NCI-H774 (cell line): ENCODE measurements at regions not wholly inside any gene's neighbourhood (a gene's known extent, or its start where the extent isn't known, plus 50 kb on each side); places are given as distances from the start of the nearest gene placed in this dataset.
"Not testable (repeated sequence)": the region's sequence is repeated elsewhere in the genome, so short reads cannot be mapped to it uniquely, and the experiment has no call there.

Experiments used
- DNase-seq: peaks from one replicate; lab custom pipeline; 2025; lab: John Stamatoyannopoulos, UW

DNA sequence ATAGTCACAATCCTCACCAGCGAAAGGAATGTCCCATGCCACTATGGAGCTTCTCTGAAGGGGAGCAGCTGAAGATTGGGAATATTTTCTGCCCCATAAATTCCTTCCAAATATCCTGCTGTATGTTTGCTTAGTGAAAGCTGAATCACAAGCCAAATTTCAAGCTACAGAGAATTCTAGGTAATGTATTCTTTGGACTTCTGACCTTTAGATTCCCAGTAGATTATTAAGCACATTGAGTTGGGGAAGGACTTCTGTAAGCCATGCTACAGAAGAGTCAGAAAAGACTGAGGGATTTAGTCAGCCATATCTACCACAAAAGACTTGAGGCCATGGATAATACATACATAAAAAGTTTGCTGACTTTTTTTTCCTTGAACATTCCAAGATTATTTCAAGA lies 1342.0 kb upstream of the NUDT12 start:
- no peak for DNase-seq

DNA sequence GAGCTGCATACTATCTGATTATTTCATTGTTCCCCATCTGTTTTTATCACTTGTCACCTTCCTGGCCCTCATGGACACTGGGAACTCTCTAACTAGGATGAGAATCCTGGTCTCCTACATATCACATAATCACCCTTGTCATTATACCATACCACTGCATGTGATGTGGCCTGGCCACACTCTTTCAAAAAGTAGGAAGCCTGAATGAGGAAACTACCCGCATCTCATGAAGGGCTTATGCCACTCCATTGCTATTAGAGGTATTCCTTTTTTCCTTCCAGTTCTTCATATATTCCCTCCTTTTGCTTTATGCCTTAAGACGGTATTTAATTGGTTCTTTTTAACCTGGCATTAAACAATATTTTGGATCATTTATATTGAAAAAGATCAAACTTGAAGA lies 1341.4 kb upstream of the NUDT12 start:
- DNase-seq, result no peak

DNA sequence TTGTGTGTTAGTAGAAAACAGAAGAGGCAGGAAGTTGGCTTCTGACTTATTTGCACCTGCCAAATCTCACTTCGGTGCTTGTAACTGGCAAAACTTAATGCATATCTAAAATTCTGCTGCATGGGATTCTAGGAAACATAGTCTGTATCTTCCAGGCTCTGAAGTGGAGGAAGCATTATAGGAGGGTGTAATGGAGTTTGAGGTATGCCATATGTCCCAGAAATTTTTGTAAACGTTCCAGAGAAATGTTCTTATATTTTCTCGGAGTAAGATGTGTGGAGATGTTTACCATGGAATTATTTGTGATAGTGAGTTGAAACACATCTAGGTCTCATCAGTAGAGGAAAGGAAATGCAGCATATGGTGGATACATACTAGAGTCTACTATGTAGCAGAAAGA lies 1329.0 kb upstream of the NUDT12 start:
- DNase-seq, result no peak

DNA sequence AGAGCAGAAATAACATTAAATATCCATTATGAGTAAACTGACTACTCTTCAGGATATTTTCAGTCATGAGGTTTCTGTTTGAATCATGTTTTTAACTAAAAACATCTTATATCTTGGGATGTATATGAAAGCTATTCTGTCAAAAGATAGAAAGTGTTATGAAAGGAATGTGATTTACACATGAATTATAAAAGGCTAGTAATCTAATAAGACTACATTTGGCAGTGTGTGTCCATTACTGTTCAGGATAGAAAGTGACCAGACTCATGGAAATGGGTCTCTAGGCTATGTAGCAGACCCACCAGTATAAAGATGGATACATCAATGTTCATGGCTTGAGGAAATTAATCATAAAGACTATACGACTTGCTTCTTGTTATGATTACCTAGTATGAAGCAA lies 1328.2 kb upstream of the NUDT12 start:
- DNase-seq, result no peak

DNA sequence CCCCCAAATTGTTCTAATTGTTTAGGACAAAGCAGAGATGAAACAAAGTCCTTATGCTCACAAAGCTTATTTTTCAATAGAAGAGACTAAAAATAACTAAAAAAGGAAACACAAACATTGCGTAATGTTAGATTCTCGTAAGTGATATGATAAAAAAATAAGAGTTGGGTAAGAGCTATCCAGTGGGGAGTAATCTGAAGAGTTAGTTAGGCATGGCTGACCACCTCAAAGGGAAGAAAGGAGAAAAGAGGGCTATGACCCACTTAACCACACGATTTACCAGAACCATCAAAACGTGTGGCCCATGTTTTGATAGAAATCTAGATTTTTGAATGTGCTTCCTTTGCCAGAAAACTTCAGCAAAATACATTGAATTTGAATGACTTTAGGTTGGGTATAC lies 1296.8 kb upstream of the NUDT12 start:
- no peak for DNase-seq

DNA sequence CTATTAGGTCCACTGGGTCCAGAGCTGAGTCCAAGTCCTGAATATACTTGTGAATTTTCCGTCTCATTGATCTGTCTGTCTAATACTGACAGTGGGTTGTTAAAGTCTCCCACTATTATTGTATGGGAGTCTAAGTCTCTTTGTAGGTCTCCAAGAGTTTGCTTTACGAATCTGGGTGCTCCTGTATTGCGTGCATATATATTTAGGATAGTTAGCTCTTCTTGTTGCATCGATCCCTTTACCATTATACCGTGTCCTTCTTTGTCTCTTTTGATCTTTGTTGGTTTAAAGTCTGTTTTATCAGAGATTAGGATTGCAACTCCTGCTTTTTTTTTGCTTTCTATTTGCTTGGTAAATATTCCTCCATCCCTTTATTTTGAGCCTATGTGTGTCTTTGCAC lies 1289.5 kb upstream of the NUDT12 start:
- DNase-seq, result not testable (repeated sequence)

DNA sequence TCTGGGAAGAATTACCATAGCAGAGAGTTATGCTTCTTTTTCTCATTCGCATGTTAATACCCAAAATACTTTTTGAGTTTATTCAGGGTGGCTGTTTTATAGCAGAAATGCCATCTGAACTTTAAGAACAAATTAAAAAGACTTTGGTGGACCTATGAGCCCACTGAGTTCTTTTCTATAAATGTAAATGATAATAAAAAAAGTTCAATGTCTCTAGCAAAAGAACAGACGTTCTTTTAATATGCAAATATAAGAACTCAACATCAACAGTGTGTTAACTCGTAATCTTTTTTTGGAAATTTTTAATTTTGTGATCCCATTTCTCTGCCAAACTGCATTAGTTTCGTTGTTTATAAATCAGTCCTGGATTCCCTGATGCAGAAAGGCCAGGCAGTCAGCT lies 1283.0 kb upstream of the NUDT12 start:
- DNase-seq, result no peak

DNA sequence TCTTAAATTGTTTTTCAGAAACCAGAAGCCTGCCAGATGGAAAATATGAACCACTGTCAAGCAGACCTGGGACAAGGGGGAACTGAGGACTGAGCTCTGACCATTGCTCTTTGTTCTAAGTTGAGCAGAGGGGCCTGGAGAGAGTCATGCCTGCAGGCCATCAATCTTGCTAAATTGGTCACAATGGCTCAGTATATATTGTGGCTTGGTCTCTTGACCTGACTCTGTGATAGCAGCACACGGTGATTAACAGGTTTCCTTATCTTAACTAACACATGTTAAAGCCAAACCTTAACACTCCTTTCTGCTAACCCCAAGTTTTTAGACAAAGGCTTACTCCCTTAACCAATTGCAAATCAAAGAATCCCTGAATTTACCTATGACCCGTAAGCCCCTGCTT lies 1281.2 kb upstream of the NUDT12 start:
- DNase-seq, result no peak

DNA sequence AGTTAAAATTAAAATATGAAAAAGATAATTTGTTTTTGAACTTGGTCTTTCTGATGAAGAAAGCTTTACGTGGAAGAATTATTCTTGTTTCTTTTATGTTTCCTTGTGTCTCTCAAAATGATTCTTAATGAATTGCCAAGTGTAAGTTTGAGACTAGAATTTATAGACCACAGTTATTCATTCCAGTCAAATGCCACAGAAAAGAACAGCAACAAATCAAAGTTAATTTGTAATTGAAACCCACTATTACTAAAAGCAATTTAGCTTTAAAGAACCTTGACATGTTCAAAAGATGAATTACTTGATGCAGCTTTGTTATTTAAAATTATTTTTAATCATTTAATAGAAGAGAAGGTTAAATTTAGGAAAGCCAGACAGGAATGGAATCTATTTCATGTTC lies 1277.7 kb upstream of the NUDT12 start:
- DNase-seq, result no peak

DNA sequence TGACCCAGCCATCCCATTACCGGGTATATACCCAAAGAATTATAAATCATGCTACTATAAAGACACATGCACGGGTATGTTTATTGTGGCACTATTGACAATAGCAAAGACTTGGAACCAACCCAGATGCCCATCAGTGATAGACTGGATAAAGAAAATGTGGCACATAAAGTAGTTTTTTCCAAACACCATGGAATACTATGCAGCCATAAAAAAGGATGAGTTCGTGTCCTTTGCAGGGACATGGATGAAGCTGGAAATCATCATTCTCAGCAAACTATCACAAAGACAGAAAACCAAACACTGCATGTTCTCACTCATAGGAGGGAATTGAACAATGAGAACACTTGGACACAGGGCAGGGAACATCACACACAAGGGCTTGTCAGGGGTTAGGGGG lies 1268.9 kb upstream of the NUDT12 start:
- not testable (repeated sequence) for DNase-seq

DNA sequence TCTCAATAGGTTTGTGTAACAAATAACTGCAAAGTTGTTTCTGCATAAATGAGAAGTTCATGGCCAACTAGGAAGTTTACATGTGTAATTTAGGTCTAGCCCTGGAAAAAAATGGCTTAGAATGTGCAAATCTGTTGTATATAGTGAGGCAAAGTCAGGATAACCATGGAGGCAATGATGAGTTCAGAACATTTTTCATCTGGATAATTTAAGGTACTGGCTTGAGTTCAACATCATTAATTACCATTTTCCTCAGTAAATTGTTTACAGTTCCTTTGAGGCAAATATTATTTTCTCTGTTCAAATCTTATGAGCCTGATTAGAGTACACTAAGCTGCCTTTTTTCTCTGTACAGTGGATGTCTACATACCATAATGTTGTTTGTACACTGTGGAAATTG lies 1259.0 kb upstream of the NUDT12 start:
- DNase-seq, result no peak

DNA sequence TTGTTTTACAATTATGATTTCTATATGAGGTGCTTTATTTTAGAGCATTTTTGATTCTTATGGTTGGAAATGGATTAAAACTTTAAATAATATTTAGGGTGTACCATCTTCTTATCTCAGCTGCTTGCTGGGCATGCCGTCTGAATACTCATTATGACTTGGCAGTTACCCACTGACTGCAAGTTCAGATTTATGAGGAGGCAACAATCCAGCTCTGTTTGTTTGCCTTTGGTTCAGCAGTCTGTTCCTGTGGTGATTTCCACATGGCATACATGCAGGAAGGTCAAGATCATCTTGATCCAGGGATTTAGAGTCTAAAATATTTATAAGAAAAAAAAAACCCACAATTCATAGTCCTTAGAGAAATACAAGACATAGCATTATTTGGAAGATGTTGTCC lies 1254.5 kb upstream of the NUDT12 start:
- no peak for DNase-seq

DNA sequence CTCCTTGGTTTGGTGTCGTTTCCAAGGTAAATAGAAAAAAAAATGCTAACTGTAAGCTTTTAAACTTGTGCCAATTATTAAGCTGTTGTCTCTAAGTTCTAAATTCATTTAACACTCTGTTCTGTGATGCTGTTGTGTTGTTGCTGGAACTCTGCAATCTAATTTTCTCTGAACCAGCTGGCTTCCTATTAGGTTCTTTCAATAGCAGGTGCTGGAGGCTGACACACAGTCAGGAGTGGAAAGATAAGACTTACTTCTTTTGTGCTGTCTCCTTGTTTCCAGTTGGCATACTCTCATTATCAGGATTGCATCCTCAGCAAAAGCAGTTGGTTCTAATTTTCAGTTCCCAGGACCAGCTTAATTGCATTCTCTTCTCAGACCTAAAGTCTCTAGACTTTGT lies 1252.6 kb upstream of the NUDT12 start:
- no peak for DNase-seq

DNA sequence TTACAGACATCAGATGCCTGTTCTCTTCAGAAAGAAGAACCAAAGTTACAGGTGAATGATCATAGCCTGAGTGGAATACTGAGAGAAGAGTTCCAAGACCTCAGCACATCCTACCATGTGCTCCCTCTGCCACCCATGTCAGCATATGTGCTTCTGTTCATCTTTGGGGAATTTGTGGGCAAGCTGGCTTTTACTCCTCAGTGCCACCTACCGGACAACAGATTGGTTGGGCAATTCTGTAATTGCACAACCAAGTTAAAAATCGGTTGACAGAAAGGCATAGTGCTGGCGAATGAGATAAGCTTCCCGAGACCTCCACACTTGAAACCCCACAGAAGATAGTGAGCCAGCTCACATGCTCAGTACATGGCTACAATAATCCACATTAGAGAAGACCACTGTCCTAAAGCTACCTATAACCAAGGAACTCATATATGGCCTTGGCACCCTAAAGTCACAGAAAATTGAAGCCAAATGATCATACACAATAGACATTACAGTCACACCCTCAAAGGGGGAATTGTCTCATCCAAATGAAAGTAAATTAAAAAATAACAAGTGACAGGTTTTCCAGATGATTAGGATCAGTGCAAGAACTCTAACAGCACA lies 1238.0 kb upstream of the NUDT12 start:
- DNase-seq, result no peak

DNA sequence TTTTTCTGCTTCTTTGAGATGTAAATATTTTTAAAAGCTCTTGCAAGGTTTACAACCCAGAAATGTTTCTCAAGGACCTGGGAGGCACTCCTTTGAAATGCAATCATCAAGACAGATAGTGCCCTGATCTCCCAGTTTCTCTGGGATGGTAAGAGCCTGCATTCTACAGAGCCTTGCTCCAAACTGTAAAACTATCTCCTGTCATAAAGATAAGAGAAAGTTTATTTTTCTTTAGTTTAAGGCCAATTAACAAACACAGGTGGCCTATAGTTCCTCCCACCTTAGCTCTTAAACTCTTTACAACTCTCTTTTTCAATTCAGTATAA lies 1231.1 kb upstream of the NUDT12 start:
- DNase-seq, result no peak

DNA sequence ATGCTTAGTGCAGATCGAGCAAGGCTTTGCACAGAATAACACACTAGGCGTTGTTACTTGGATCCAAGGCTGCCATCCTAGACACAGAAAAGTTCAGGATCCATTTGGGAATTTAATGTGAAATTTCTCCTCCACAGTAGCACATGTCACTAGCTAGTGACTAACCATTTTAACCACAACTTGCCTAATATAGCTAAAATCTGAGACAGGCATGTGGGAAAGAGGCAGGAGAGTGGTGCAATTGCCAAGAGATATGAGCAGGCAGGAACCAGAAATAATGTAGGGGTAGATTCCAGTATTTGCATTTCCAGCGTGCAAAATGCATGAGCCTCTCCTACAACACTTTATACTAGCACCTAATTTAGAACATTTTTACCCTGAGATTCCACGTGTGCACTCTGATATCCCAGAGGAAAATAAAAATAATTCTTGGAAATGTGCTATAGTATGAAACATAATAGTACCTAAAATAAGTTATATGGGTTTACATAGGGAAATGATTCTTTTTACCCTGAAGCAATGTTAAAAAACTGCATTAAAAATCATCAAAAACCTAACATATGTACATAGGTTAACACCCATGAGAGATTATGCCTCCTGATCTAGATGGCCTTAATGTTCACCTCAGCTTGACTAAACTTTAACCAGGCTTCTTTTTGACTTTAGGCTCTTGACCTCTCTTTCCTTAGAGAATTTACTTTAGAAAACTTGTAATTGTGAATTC lies 1230.6 kb upstream of the NUDT12 start:
- DNase-seq, result no peak

DNA sequence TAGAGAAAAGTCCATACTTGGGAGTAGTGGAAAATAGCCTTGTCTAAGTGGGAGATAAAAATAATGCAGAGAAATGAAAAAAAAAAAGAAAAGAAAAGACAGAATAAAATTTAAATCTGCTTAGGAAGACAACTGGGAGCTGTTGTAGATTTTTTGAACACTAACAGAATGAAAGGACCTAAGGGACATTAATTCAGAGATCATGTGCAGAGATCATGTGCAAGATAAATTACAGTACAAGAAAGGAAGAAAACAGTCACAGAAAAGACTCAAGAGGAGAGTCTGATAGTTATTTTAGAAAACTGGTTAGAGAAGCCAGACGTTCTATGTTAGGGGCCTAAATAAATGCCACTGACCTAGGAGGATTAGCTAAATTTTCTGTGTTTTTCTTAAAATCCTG lies 1226.8 kb upstream of the NUDT12 start:
- no peak for DNase-seq

DNA sequence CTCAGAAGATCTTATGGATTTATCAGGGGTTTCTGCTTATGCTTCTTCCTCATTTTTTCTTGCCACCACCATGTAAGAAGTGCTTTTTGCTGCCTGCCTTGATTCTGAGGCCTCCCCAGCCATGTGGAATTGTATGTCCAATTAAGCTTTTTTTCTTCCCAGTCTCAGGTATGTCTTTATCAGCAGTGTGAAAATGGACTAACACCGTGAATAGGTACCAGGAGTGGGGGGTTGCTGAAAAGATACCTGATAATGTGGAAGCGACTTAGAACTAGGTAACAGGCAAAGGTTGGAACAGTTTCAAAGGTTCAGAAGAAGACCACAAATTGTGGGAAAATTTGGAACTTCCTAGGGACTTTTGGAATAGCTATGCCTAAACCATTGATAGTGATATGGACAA lies 1222.5 kb upstream of the NUDT12 start:
- no peak for DNase-seq

DNA sequence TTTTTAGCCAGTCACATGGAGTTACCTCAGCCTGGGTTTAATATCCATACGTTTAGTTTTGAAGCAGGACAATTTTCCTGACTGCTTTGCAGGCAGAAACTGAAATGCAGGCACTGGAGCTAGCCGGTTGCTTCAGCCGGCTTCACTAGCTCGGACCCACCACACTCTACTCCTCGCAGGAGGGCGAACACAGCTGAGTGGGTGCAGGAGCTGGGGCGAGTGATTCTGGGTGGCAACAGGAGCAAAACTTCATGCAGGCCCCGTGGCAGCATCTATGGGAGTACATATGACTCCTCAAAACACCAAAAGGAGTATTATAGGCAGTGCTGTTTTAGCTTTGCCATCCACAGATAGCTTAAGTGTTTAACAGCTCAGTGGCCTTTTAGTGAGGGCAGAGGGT lies 1211.8 kb upstream of the NUDT12 start:
- DNase-seq, result no peak

DNA sequence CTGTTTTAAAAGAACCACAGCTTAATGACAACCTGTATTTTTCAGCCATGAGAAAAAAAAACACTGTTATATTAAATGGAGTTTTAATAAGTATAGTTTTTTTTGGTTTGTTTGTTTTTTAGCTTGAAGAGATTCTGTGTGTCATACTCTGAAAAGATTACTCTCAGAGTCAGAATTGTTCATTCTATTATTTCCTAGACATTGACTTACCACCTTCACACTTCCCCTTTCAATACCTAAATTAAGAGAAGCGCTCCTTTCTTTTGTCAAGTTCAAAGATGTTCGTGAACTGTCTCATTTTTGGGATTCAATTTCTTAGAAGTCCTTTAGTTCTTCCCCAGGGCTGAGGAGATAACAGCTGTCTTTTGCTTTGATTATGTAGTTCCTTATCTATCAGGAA lies 1201.6 kb upstream of the NUDT12 start:
- no peak for DNase-seq

DNA sequence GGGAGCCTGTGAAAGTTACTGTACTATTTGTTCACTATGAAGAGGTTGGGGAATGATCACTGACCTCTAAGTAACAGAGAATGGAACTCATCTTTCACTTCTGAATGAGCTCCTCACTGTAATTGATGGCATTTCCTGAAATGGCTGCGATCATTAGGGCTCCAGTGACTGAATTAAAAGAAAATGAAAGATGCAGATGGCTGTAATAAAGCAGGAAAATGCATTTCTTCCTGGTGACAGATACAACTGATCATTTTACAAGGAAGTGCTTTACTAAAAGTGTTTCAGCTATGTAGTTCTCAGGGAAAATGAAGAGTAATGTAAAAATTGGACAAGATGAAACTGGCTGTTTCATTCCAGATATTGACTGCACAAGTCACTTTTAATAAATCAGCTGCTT lies 1200.6 kb upstream of the NUDT12 start:
- DNase-seq, result no peak

DNA sequence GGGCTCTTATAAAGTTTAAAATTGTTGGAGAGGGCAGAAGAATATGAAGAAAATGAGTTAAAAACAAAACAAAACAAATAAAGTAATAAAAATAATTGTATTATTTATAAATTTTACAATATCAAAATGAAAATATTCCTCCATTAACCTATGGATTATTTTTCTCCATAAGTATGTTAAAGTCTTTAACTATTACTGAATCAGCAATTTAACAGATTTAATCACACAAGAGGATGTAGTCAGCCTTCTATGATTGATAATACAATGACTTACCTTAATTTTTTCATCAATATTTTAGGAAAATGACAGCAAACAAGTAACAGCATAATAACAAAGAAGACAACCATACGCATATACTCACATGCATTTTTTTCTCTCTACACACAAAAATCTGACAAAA lies 1195.3 kb upstream of the NUDT12 start:
- no peak for DNase-seq

DNA sequence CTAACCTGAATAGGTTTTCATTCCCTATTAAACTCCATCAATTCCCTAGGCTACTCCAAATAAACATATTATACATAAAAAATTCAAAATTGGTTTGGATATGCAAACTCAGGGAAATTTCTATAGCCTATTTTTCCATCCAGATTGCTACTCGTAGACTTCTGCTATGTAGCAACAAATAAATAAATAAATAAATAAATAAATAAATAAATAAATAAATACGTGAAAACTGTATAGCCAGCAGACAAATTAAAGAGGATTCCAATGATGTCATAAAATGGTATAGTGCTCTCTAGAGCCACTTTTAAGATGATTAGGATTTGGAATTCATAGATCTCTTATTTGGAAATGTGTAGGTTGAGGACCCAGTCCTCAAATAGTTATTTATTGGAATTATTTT lies 1193.2 kb upstream of the NUDT12 start:
- no peak for DNase-seq

DNA sequence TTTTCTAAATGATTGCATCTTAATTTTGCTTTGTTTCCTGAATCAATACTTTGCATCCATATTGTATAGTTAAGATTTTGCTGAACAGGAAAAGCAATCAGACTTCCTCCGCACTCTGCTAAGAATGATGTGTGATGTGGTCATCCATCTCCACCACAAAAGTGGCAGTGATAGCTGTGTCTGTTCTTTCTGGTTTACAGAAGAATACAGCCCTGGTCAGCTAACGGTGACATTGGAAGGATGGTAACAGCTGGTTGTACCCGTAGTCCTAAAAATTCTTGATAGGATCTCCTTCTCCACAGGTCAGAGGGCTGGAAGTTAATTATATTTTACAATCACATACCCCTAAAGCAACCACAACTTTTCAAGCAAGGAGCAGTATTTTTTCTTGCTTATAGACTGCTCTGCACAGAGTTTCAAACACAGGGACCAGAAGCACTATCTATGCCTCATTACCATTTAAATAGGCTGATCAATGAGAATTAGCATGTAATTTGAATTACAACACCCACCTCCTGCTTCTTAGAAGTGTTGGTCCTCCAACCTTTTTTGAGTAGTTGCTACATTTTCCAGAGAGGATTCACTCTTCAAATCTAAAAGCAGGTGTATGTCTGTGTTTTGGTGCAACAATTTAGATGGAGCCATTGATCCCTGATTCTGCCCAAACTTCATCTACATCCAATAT lies 1191.9 kb upstream of the NUDT12 start:
- no peak for DNase-seq
